Activated effector memory CD4-positive, alpha-beta T cell treated with anti-CD3 and anti-CD28 coated beads, Interleukin-2, amount 50 U/mL, for 16 hours (primary cell): ENCODE measurements at regions not wholly inside any gene's neighbourhood (a gene's known extent, or its start where the extent isn't known, plus 50 kb on each side); places are given as distances from the start of the nearest gene placed in this dataset.

ENCODE experiments used
- DNase-seq: peaks from one replicate; pipeline ENCODE4 v3.0.0-alpha.2; 2020

GRCh38 chr6:113437566-113437965 lies 419.6 kb upstream of the MARCKS start:
- no peak for DNase-seq

- no peak for DNase-seq
Measured at GRCh38 chr6:113439866-113440265, 417.3 kb upstream of the MARCKS start.

GRCh38 chr6:113442040-113442439 lies 415.1 kb upstream of the MARCKS start:
- DNase-seq, result no peak

GRCh38 chr6:113445201-113445600 lies 411.9 kb upstream of the MARCKS start:
- no peak for DNase-seq

GRCh38 chr6:113447088-113447831 lies 409.9 kb upstream of the MARCKS start:
- DNase-seq, result no peak

GRCh38 chr6:113449051-113449450 lies 408.1 kb upstream of the MARCKS start:
- no peak for DNase-seq

- DNase-seq, result no peak
Measured at GRCh38 chr6:113450061-113450465, 407.1 kb upstream of the MARCKS start.

- DNase-seq, result no peak
Measured at GRCh38 chr6:113451049-113451448, 406.1 kb upstream of the MARCKS start.

- no peak for DNase-seq
Measured at GRCh38 chr6:113457198-113457597, 399.9 kb upstream of the MARCKS start.

- no peak for DNase-seq
Measured at GRCh38 chr6:113457751-113458150, 399.4 kb upstream of the MARCKS start.

- no peak for DNase-seq
Measured at GRCh38 chr6:113458368-113459010, 398.7 kb upstream of the MARCKS start.

GRCh38 chr6:113461153-113461932 lies 395.8 kb upstream of the MARCKS start:
- no peak for DNase-seq

GRCh38 chr6:113464536-113464935 lies 392.6 kb upstream of the MARCKS start:
- DNase-seq, result no peak

GRCh38 chr6:113464960-113465359 lies 392.2 kb upstream of the MARCKS start:
- no peak for DNase-seq

GRCh38 chr6:113466526-113466925 lies 390.6 kb upstream of the MARCKS start:
- DNase-seq, result no peak

GRCh38 chr6:113475392-113475791 lies 381.8 kb upstream of the MARCKS start:
- DNase-seq, result no peak

- DNase-seq, result no peak
Measured at GRCh38 chr6:113476937-113477839, 380.0 kb upstream of the MARCKS start.

GRCh38 chr6:113480616-113481015 lies 376.5 kb upstream of the MARCKS start:
- no peak for DNase-seq

- no peak for DNase-seq
Measured at GRCh38 chr6:113481458-113481857, 375.7 kb upstream of the MARCKS start.

- no peak for DNase-seq
Measured at GRCh38 chr6:113481910-113482309, 375.2 kb upstream of the MARCKS start.

- DNase-seq, result no peak
Measured at GRCh38 chr6:113482771-113483170, 374.4 kb upstream of the MARCKS start.

GRCh38 chr6:113486199-113486598 lies 370.9 kb upstream of the MARCKS start:
- DNase-seq, result no peak
